ENCODE measurements at regions not wholly inside any gene's neighbourhood (a gene's known extent, or its start where the extent isn't known, plus 50 kb on each side); places are given as distances from the start of the nearest gene placed in this dataset.

GRCh38 chr18:47331641-47332040 lies 80.2 kb upstream of the SKOR2 start:
- TF ChIP-seq USF2 (IDR thresholded peaks at IDR 0.05; ENCODE audit: low read depth, low read length) = no peak
- TF ChIP-seq SMC3 (IDR thresholded peaks at IDR 0.05; ENCODE audit: low read depth, low read length) = no peak
- no peak for TF ChIP-seq POLR2A (IDR thresholded peaks at IDR 0.05; ENCODE audit: low read depth, low read length)
- TF ChIP-seq CTCF (conservative IDR thresholded peaks at IDR 0.05; ENCODE audit: low read depth, low read length) = no peak
- no peak for TF ChIP-seq CHD1 (IDR thresholded peaks at IDR 0.05; ENCODE audit: low read depth, low read length)
- TF ChIP-seq RAD21 (IDR thresholded peaks at IDR 0.05; ENCODE audit: low read length) = no peak
- no peak for TF ChIP-seq MAZ (IDR thresholded peaks at IDR 0.05; ENCODE audit: borderline replicate concordance, low read depth, low read length)
- TF ChIP-seq MXI1 (IDR thresholded peaks at IDR 0.05; ENCODE audit: borderline replicate concordance, low read depth, low read length) = no peak
- TF ChIP-seq RCOR1 (IDR thresholded peaks at IDR 0.05; ENCODE audit: insufficient replicate concordance, low read length) = no peak
- no peak for TF ChIP-seq FOS (IDR thresholded peaks at IDR 0.05; ENCODE audit: low read depth, low read length)
